Liver (tissue), 6 donors: ENCODE measurements at regions not wholly inside any gene's neighbourhood (a gene's known extent, or its start where the extent isn't known, plus 50 kb on each side); places are given as distances from the start of the nearest gene placed in this dataset.
A peak's percentile ranks its signal among the peaks of the same experiment; 100 is the strongest.
"Not testable (repeated sequence)": the region's sequence is repeated elsewhere in the genome, so short reads cannot be mapped to it uniquely, and the experiment has no call there.

Experiments
- DNase-seq: peaks from one replicate; pipeline ENCODE4 v3.0.0-alpha.2; 2017; ENCODE audit warnings: low spot score
- H3K27ac ChIP-seq, 2 donors: one replicate each; pipeline ENCODE4 v1.7.0; 2013; ENCODE audit warnings: inconsistent platforms in 2 of 2, low read length in 2 of 2, control low read depth in 1 of 2, low read depth in 1 of 2, mild to moderate bottlenecking in 1 of 2
- H3K27me3 ChIP-seq, 4 donors: one replicate each; pipeline versions ENCODE4 v1.6.1 to v1.7.0; 2013; ENCODE audit warnings: low read length in 3 of 4, inconsistent platforms in 1 of 4, mild to moderate bottlenecking in 1 of 4, moderate library complexity in 1 of 4; ENCODE audit not compliant: control insufficient read depth in 4 of 4, insufficient read depth in 4 of 4
- H3K36me3 ChIP-seq, 4 donors: one replicate each; pipeline versions ENCODE4 v1.6.1 to v1.7.0; 2013; ENCODE audit warnings: low read length in 3 of 4, mild to moderate bottlenecking in 3 of 4, low read depth in 1 of 4, moderate library complexity in 1 of 4; ENCODE audit not compliant: control insufficient read depth in 4 of 4, insufficient read depth in 3 of 4
- H3K4me1 ChIP-seq, 4 donors: one replicate each; pipeline versions ENCODE4 v1.6.1 to v1.7.0; 2013; ENCODE audit warnings: low read length in 3 of 4, mild to moderate bottlenecking in 3 of 4, moderate library complexity in 1 of 4; ENCODE audit not compliant: control insufficient read depth in 4 of 4, insufficient read depth in 4 of 4
- H3K4me3 ChIP-seq, 3 donors: one replicate each; pipeline versions ENCODE4 v1.6.1 to v1.7.0; 2013; ENCODE audit warnings: low read length in 3 of 3, control low read depth in 1 of 3, low read depth in 1 of 3, mild to moderate bottlenecking in 1 of 3
- H3K9ac ChIP-seq, 2 donors: one replicate each; pipeline ENCODE4 v1.7.0; 2013; ENCODE audit warnings: low read length in 2 of 2, mild to moderate bottlenecking in 2 of 2, moderate library complexity in 2 of 2, control low read depth in 1 of 2, low read depth in 1 of 2
- H3K9me3 ChIP-seq, 4 donors: one replicate each; pipeline versions ENCODE4 v1.6.1 to v1.7.0; 2013; ENCODE audit warnings: low read length in 3 of 4; ENCODE audit not compliant: control insufficient read depth in 4 of 4
- WGBS: extraction: QIAGEN DNeasy Blood & Tissue Kit; methylation state at CpG from one replicate; pipeline ENCODE4 v1.1.7; 2013; 5-methylcytosine and 5-hydroxymethylcytosine counted together
- donor health status: healthy.
- donor health status: healthy.
- donor health status: healthy.

GRCh38 chr22:10729979-10730378 lies 4798.0 kb upstream of the OR11H1 start:
- not testable (repeated sequence) for H3K27me3 ChIP-seq, H3K27ac ChIP-seq, H3K9ac ChIP-seq, DNase-seq, H3K36me3 ChIP-seq, H3K4me1 ChIP-seq
- 42% methylated on average over 5 of the region's 5 CpGs for WGBS
- Histone ChIP-seq H3K9me3 (peaks cover 14 to 47% (median 35%) of the 10 kb centered on the region in 4 donors), H3K4me3 (peak overlapping the region in 2 of 3 donors; percentile 28 to 35)

- not testable (repeated sequence) for H3K4me3 ChIP-seq, H3K36me3 ChIP-seq, H3K27me3 ChIP-seq, H3K9ac ChIP-seq, H3K27ac ChIP-seq, H3K4me1 ChIP-seq, DNase-seq
- WGBS = 68% methylated on average over 4 of the region's 4 CpGs
- H3K9me3 ChIP-seq = peaks cover 14 to 42% (median 33%) of the 10 kb centered on the region in 4 donors
Measured at GRCh38 chr22:10730706-10731105, 4797.3 kb upstream of the OR11H1 start.

GRCh38 chr22:10731246-10731974 lies 4796.6 kb upstream of the OR11H1 start:
- not testable (repeated sequence) for DNase-seq, H3K4me1 ChIP-seq, H3K4me3 ChIP-seq, H3K27me3 ChIP-seq, H3K27ac ChIP-seq, H3K36me3 ChIP-seq, H3K9ac ChIP-seq
- WGBS = 51% methylated on average over 9 of the region's 9 CpGs
- H3K9me3 ChIP-seq = peaks cover 14 to 38% (median 32%) of the 10 kb centered on the region in 4 donors

GRCh38 chr22:10735075-10735474 lies 4792.9 kb upstream of the OR11H1 start:
- not testable (repeated sequence) for H3K9me3 ChIP-seq
- WGBS = 57% methylated on average over 2 of the region's 2 CpGs

GRCh38 chr22:10736879-10737278 lies 4791.1 kb upstream of the OR11H1 start:
- not testable (repeated sequence) for H3K36me3 ChIP-seq, H3K27me3 ChIP-seq, H3K4me3 ChIP-seq, DNase-seq, H3K9ac ChIP-seq, H3K27ac ChIP-seq, H3K4me1 ChIP-seq, H3K9me3 ChIP-seq
- WGBS = 80% methylated on average over 2 of the region's 2 CpGs

More at GRCh38 chr22:10735075-10735474, 4792.9 kb upstream of the OR11H1 start:
- H3K9ac ChIP-seq, H3K4me3 ChIP-seq, H3K4me1 ChIP-seq, H3K27ac ChIP-seq, DNase-seq, H3K36me3 ChIP-seq, H3K27me3 ChIP-seq: not testable (repeated sequence)

- DNase-seq, H3K4me1 ChIP-seq, H3K9ac ChIP-seq, H3K36me3 ChIP-seq, H3K27me3 ChIP-seq, H3K27ac ChIP-seq, H3K9me3 ChIP-seq, H3K4me3 ChIP-seq: not testable (repeated sequence)
- 71% methylated on average over 2 of the region's 2 CpGs for WGBS
Measured at GRCh38 chr22:10737931-10738330, 4790.1 kb upstream of the OR11H1 start.
